ENCODE measurements at regions not wholly inside any gene's neighbourhood (a gene's known extent, or its start where the extent isn't known, plus 50 kb on each side); places are given as distances from the start of the nearest gene placed in this dataset.

DNA sequence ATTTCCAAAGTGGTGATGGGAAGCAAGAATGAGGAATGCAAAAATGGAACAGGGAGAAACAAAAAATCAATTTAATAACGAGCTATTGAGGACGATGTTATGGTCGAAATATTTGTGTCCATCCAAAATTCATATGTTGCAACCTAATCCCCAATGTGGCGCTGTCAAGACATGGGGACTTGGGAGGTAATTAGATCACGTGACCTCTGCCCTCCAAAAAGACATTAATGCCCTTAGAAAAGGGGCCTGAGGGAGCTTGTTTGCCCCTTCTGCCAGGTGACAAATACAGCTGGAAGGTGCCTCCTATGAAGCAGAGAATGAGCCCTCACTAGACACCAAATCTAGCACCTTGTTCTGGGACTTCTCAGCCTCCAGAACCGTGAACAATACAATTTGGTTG lies 315.2 kb upstream of the CDH9 start:
- no peak for TF ChIP-seq POLR2AphosphoS5 (IDR thresholded peaks at IDR 0.05)
- TF ChIP-seq, protein P1, sequence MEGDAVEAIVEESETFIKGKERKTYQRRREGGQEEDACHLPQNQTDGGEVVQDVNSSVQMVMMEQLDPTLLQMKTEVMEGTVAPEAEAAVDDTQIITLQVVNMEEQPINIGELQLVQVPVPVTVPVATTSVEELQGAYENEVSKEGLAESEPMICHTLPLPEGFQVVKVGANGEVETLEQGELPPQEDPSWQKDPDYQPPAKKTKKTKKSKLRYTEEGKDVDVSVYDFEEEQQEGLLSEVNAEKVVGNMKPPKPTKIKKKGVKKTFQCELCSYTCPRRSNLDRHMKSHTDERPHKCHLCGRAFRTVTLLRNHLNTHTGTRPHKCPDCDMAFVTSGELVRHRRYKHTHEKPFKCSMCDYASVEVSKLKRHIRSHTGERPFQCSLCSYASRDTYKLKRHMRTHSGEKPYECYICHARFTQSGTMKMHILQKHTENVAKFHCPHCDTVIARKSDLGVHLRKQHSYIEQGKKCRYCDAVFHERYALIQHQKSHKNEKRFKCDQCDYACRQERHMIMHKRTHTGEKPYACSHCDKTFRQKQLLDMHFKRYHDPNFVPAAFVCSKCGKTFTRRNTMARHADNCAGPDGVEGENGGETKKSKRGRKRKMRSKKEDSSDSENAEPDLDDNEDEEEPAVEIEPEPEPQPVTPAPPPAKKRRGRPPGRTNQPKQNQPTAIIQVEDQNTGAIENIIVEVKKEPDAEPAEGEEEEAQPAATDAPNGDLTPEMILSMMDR (IDR thresholded peaks at IDR 0.05): no peak
